Glutamatergic neuron (in vitro differentiated cells): ENCODE measurements at regions not wholly inside any gene's neighbourhood (a gene's known extent, or its start where the extent isn't known, plus 50 kb on each side); places are given as distances from the start of the nearest gene placed in this dataset.

Source experiments
- DNase-seq: peaks from one replicate; pipeline ENCODE4 v3.0.0; 2022
- H3K27ac Mint-ChIP-seq: one replicate; pipeline ENCODE4 v1.8.0; 2020; ENCODE audit warnings: mild to moderate bottlenecking, mixed read lengths, inconsistent platforms; ENCODE audit not compliant: unreplicated experiment
- H3K27me3 Mint-ChIP-seq: one replicate; pipeline ENCODE4 v1.8.0; 2020; ENCODE audit warnings: mild to moderate bottlenecking, moderate library complexity, mixed read lengths, inconsistent platforms; ENCODE audit not compliant: unreplicated experiment
- H3K36me3 Mint-ChIP-seq: one replicate; pipeline ENCODE4 v1.8.0; 2020; ENCODE audit warnings: mild to moderate bottlenecking, mixed read lengths, inconsistent platforms; ENCODE audit not compliant: unreplicated experiment
- H3K4me1 Mint-ChIP-seq: one replicate; pipeline ENCODE4 v1.8.0; 2020; ENCODE audit warnings: mild to moderate bottlenecking, low read depth, mixed read lengths, inconsistent platforms; ENCODE audit not compliant: unreplicated experiment
- H3K4me3 Mint-ChIP-seq: one replicate; pipeline ENCODE4 v1.8.0; 2020; ENCODE audit warnings: mild to moderate bottlenecking, mixed read lengths, inconsistent platforms; ENCODE audit not compliant: unreplicated experiment
- H3K9me3 Mint-ChIP-seq: one replicate; pipeline ENCODE4 v1.8.0; 2020; ENCODE audit warnings: mild to moderate bottlenecking, moderate library complexity, mixed read lengths, inconsistent platforms; ENCODE audit not compliant: unreplicated experiment
- TF ChIP-seq, protein P1 (sequence below): fragments of 200-600 bp; sonication (generic); IDR thresholded peaks from one replicate; pipeline ENCODE4 v1.5.0; 2021; ENCODE audit not compliant: partially characterized antibody, unreplicated experiment

DNA sequence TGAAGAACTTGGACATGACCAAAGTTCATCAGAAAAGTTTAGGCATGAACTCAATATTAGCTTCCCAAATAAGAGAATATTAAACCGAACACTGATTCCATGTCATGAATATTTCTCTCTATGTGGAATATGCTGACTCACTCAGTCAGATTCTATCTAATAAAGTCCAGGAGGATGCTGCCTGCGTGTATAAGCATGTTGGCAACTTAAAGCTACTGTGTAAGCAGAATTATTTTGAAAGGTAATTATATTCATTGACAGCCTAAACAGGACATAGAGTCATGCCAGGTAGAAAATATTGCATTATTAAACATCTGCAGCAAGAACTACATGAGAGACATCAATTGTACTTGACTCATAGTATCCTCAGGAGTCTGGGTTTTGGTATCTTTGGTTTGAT, 367.9 kb upstream of the SPOCK3 start:
- Mint-ChIP-seq H3K27ac (no peak overlapping the region), H3K9me3 (no peaks in the 10 kb centered on the region), H3K4me3 (no peak overlapping the region), H3K4me1 (peaks cover 2% of the 10 kb centered on the region), H3K36me3 (no peaks in the 10 kb centered on the region), H3K27me3 (no peaks in the 10 kb centered on the region)
- DNase-seq = no peak
- TF ChIP-seq, protein P1, sequence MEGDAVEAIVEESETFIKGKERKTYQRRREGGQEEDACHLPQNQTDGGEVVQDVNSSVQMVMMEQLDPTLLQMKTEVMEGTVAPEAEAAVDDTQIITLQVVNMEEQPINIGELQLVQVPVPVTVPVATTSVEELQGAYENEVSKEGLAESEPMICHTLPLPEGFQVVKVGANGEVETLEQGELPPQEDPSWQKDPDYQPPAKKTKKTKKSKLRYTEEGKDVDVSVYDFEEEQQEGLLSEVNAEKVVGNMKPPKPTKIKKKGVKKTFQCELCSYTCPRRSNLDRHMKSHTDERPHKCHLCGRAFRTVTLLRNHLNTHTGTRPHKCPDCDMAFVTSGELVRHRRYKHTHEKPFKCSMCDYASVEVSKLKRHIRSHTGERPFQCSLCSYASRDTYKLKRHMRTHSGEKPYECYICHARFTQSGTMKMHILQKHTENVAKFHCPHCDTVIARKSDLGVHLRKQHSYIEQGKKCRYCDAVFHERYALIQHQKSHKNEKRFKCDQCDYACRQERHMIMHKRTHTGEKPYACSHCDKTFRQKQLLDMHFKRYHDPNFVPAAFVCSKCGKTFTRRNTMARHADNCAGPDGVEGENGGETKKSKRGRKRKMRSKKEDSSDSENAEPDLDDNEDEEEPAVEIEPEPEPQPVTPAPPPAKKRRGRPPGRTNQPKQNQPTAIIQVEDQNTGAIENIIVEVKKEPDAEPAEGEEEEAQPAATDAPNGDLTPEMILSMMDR = no peak

DNA sequence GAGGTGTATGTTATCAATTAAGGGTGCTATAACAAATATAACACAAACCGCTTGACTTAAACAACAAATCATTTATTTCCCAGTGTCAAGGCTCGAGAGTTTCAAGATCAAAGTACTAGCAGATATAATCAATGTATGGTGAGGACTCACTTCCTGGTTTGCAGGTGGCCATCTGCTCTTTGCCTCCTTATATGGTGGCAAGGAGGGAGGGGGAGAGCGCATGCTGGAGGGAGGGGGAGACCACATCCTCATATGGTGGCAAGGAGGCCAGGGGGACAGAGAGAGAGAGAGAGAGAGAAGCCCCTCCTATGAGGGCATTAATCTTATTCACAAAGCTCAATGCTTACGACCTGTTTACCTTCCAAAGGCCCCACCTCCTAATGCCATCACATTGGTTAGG, 372.3 kb upstream of the SPOCK3 start:
- H3K4me3 Mint-ChIP-seq = no peak overlapping the region
- H3K27me3 Mint-ChIP-seq = no peaks in the 10 kb centered on the region
- no peaks in the 10 kb centered on the region for H3K9me3 Mint-ChIP-seq
- DNase-seq = no peak
- TF ChIP-seq, protein P1 = no peak
- peaks cover 2% of the 10 kb centered on the region for H3K4me1 Mint-ChIP-seq
- no peaks in the 10 kb centered on the region for H3K36me3 Mint-ChIP-seq
- no peak overlapping the region for H3K27ac Mint-ChIP-seq

DNA sequence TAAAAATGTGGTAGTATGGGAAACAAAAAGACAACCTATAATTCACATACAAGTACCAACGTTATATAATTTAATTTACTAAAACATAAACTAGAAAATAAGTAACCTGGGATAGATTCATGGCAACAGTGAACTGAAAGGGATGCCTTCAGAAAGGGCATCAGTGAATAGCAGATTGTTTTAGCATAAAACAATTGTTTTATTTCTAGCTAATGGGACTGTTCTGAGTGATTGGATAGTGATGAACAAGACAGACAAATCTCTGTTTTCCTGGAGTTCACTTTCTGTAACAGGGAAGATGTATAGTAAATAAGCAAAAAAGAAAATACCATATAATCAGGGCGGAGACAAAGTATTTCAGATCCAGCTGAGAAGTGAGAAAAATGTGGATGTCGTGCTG, 379.1 kb upstream of the SPOCK3 start:
- Mint-ChIP-seq H3K36me3 (no peaks in the 10 kb centered on the region), H3K27ac (no peak overlapping the region), H3K4me1 (no peaks in the 10 kb centered on the region), H3K4me3 (no peak overlapping the region), H3K27me3 (no peaks in the 10 kb centered on the region), H3K9me3 (peaks cover 2% of the 10 kb centered on the region)
- TF ChIP-seq, protein P1 = no peak
- DNase-seq = no peak

DNA sequence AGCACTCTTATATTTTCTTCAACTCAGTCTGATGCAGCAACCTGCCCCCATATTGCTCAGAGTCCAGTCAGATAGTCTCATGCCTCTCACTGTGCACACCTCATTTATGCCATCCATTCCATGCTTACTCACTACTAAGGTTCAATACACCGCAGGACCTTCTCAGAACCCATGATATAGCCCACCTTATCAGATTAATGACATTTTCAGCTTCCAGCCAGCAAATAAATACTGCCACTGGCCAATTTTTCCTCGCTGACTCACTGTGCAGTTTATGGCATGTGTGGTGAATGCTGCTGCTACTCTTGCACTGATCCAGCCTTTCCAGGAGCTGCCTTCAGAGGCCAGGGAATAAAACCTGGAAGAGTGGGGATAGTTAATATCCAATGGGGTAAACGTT, 380.6 kb upstream of the SPOCK3 start:
- Mint-ChIP-seq H3K9me3 (peaks cover 2% of the 10 kb centered on the region), H3K27ac (no peak overlapping the region), H3K4me1 (no peaks in the 10 kb centered on the region), H3K27me3 (no peaks in the 10 kb centered on the region), H3K36me3 (no peaks in the 10 kb centered on the region), H3K4me3 (no peak overlapping the region)
- DNase-seq = no peak
- TF ChIP-seq, protein P1 = no peak

DNA sequence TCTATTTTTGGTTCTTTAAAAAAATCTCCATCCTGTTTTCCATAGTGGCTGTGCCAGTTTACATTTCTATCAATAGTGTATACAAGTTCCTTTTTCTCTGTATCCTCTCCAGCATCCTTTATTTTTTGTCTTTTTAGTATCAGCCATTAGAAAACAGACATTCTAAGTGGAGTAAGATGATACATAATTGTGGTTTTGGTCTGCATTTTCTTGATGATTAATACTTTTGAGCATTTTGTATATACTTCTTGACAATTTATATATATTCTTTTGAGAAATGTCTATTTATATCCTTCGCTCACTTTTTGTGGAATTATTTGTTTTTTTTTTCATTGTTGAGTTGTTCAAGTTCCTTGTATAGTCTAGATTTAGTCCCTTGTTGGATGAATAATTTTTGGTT, 382.2 kb upstream of the SPOCK3 start:
- H3K27me3 Mint-ChIP-seq = peaks cover 5% of the 10 kb centered on the region
- H3K4me1 Mint-ChIP-seq = no peaks in the 10 kb centered on the region
- H3K27ac Mint-ChIP-seq = no peak overlapping the region
- no peak overlapping the region for H3K4me3 Mint-ChIP-seq
- peaks cover 2% of the 10 kb centered on the region for H3K9me3 Mint-ChIP-seq
- DNase-seq = no peak
- H3K36me3 Mint-ChIP-seq = no peaks in the 10 kb centered on the region
- TF ChIP-seq, protein P1 = no peak
